DOHH2 (cell line): ENCODE measurements at regions not wholly inside any gene's neighbourhood (a gene's known extent, or its start where the extent isn't known, plus 50 kb on each side); places are given as distances from the start of the nearest gene placed in this dataset.

Experiments
- H3F3A ChIP-seq: fragments of 200-600 bp; sonication (generic), shearing (Covaris generic); 2 replicates; pipeline ENCODE4 v1.6.0; 2016; ENCODE audit warnings: antibody characterized with exemption, mild to moderate bottlenecking; ENCODE audit not compliant: control insufficient read depth, insufficient read depth
- H3K27ac ChIP-seq: fragments of 200-600 bp; sonication (generic); 2 replicates; pipeline ENCODE4 v1.5.1; 2014; ENCODE audit warnings: low read depth, mild to moderate bottlenecking, low read length, moderate library complexity
- H3K27me3 ChIP-seq: fragments of 200-600 bp; sonication (generic); 2 replicates; pipeline ENCODE4 v1.6.1; 2014; ENCODE audit warnings: mild to moderate bottlenecking, low read length, mixed read lengths; ENCODE audit not compliant: control insufficient read depth
- H3K36me3 ChIP-seq: fragments of 200-600 bp; sonication (generic); 2 replicates; pipeline ENCODE4 v1.6.1; 2014; ENCODE audit warnings: mild to moderate bottlenecking, low read length, moderate library complexity, mixed read lengths; ENCODE audit not compliant: control insufficient read depth
- H3K4me1 ChIP-seq: fragments of 200-600 bp; sonication (generic); 2 replicates; pipeline ENCODE4 v1.6.1; 2014; ENCODE audit warnings: mild to moderate bottlenecking, low read length, mixed read lengths; ENCODE audit not compliant: control insufficient read depth
- H3K4me2 ChIP-seq: fragments of 200-600 bp; sonication (generic); 2 replicates; pipeline ENCODE4 v1.6.0; 2014; ENCODE audit warnings: mild to moderate bottlenecking, low read length, moderate library complexity
- H3K4me3 ChIP-seq: fragments of 200-600 bp; sonication (generic); 2 replicates; pipeline ENCODE4 v1.5.1; 2014; ENCODE audit warnings: mild to moderate bottlenecking, low read length, mixed read lengths
- H3K79me2 ChIP-seq: fragments of 200-600 bp; sonication (generic); 2 replicates; pipeline ENCODE4 v1.6.1; 2014; ENCODE audit warnings: mild to moderate bottlenecking, low read length, mixed read lengths; ENCODE audit not compliant: control insufficient read depth
- H3K9me2 ChIP-seq: fragments of 200-600 bp; sonication (generic); replicated peaks from 2 replicates; pipeline ENCODE4 v1.6.1; 2014; ENCODE audit warnings: mild to moderate bottlenecking, low read length, mixed read lengths; ENCODE audit not compliant: control insufficient read depth
- H3K9me3 ChIP-seq: fragments of 200-600 bp; sonication (generic); 2 replicates; pipeline ENCODE4 v1.6.1; 2014; ENCODE audit warnings: antibody characterized with exemption, low read length, mixed read lengths; ENCODE audit not compliant: control insufficient read depth, insufficient read depth
- H4K20me1 ChIP-seq: fragments of 200-600 bp; sonication (generic); 2 replicates; pipeline ENCODE4 v1.6.0; 2014; ENCODE audit warnings: low read depth, mild to moderate bottlenecking, antibody characterized with exemption, low read length, moderate library complexity; ENCODE audit not compliant: control insufficient read depth, insufficient read depth
- CTCF ChIP-seq: fragments of 200-600 bp; sonication (generic); IDR thresholded peaks from one replicate; pipeline ENCODE4 v1.5.1; 2014; ENCODE audit warnings: antibody characterized with exemption, mild to moderate bottlenecking, low read depth, low read length; ENCODE audit not compliant: poor library complexity, severe bottlenecking
- EZH2phosphoT487 ChIP-seq: fragments of 200-600 bp; sonication (generic); IDR thresholded peaks from 2 replicates; pipeline ENCODE4 v1.6.1; 2017; ENCODE audit warnings: borderline replicate concordance, mild to moderate bottlenecking, antibody characterized with exemption, low read length, moderate library complexity, mixed read lengths

- Histone ChIP-seq H3K27me3 (no peaks in the 10 kb centered on the region), H4K20me1 (no peaks in the 10 kb centered on the region), H3K79me2 (no peaks in the 10 kb centered on the region), H3F3A (no peaks in the 10 kb centered on the region), H3K36me3 (no peaks in the 10 kb centered on the region), H3K9me2 (no peaks in the 10 kb centered on the region), H3K27ac (no peak overlapping the region), H3K4me3 (no peak overlapping the region), H3K4me1 (no peaks in the 10 kb centered on the region), H3K4me2 (no peak overlapping the region), H3K9me3 (no peaks in the 10 kb centered on the region)
- TF ChIP-seq EZH2phosphoT487 = no peak
- TF ChIP-seq CTCF = no peak
These were observed 202.1 kb upstream of the ARHGAP42 start for GRCh38 chr11:100484948-100485347.

- Histone ChIP-seq H3K79me2 (no peaks in the 10 kb centered on the region), H3K4me2 (no peak overlapping the region), H3K36me3 (no peaks in the 10 kb centered on the region), H3F3A (no peaks in the 10 kb centered on the region), H3K27ac (no peak overlapping the region), H3K27me3 (no peaks in the 10 kb centered on the region), H3K9me3 (no peaks in the 10 kb centered on the region), H4K20me1 (no peaks in the 10 kb centered on the region), H3K4me3 (no peak overlapping the region), H3K9me2 (no peaks in the 10 kb centered on the region), H3K4me1 (no peaks in the 10 kb centered on the region)
- TF ChIP-seq EZH2phosphoT487 (no peak), CTCF (no peak)
These were observed 188.3 kb upstream of the ARHGAP42 start for GRCh38 chr11:100498780-100499179.

GRCh38 chr11:100501450-100501849, 185.6 kb upstream of the ARHGAP42 start:
- TF ChIP-seq EZH2phosphoT487 (no peak), CTCF (no peak)
- Histone ChIP-seq H3K9me3 (no peaks in the 10 kb centered on the region), H4K20me1 (no peaks in the 10 kb centered on the region), H3K9me2 (no peaks in the 10 kb centered on the region), H3K4me1 (no peaks in the 10 kb centered on the region), H3K4me2 (no peak overlapping the region), H3K79me2 (no peaks in the 10 kb centered on the region), H3F3A (no peaks in the 10 kb centered on the region), H3K4me3 (no peak overlapping the region), H3K27me3 (no peaks in the 10 kb centered on the region), H3K36me3 (no peaks in the 10 kb centered on the region), H3K27ac (no peak overlapping the region)

GRCh38 chr11:100512475-100512874, 174.6 kb upstream of the ARHGAP42 start:
- Histone ChIP-seq H3F3A (no peaks in the 10 kb centered on the region), H3K9me3 (no peaks in the 10 kb centered on the region), H3K36me3 (no peaks in the 10 kb centered on the region), H3K79me2 (no peaks in the 10 kb centered on the region), H3K27ac (no peak overlapping the region), H3K27me3 (no peaks in the 10 kb centered on the region), H3K9me2 (no peaks in the 10 kb centered on the region; the same call in 1 of the 2 replicates), H4K20me1 (no peaks in the 10 kb centered on the region), H3K4me3 (no peak overlapping the region), H3K4me1 (no peaks in the 10 kb centered on the region), H3K4me2 (no peak overlapping the region)
- TF ChIP-seq EZH2phosphoT487 (no peak), CTCF (no peak)
